Neural progenitor cell (in vitro differentiated cells): ENCODE measurements at regions not wholly inside any gene's neighbourhood (a gene's known extent, or its start where the extent isn't known, plus 50 kb on each side); places are given as distances from the start of the nearest gene placed in this dataset.

Experiments
- CTCF ChIP-seq: fragments of 200-600 bp; sonication (generic); IDR thresholded peaks from 2 replicates; pipeline ENCODE4 v1.5.1; 2017; ENCODE audit warnings: antibody characterized with exemption, mild to moderate bottlenecking
- EZH2 ChIP-seq: fragments of 200-600 bp; sonication (generic); IDR thresholded peaks from 2 replicates; pipeline ENCODE4 v1.6.1; 2017; ENCODE audit warnings: antibody characterized with exemption, mild to moderate bottlenecking, moderate library complexity
- EZH2phosphoT487 ChIP-seq: fragments of 200-600 bp; sonication (generic); IDR thresholded peaks from 2 replicates; pipeline ENCODE4 v1.6.1; 2017; ENCODE audit warnings: antibody characterized with exemption

GRCh38 chr15:101120987-101121386, 130.9 kb downstream of the CHSY1 start:
- TF ChIP-seq CTCF: no peak
- TF ChIP-seq EZH2: no peak
- no peak for TF ChIP-seq EZH2phosphoT487
